EL (cell line): ENCODE measurements at regions not wholly inside any gene's neighbourhood (a gene's known extent, or its start where the extent isn't known, plus 50 kb on each side); places are given as distances from the start of the nearest gene placed in this dataset.

ENCODE experiments used
- DNase-seq: peaks from one replicate; pipeline ENCODE4 v3.0.0-alpha.2; 2016

- no peak for DNase-seq
Measured at GRCh38 chr5:15082096-15082495, 210.5 kb upstream of the ANKH start.

GRCh38 chr5:15080219-15080618 lies 208.6 kb upstream of the ANKH start:
- DNase-seq, result no peak

- no peak for DNase-seq
Measured at GRCh38 chr5:15079566-15079965, 208.0 kb upstream of the ANKH start.

GRCh38 chr5:15074651-15075050 lies 203.1 kb upstream of the ANKH start:
- peak; percentile 13 for DNase-seq

GRCh38 chr5:15073453-15073852 lies 201.9 kb upstream of the ANKH start:
- no peak for DNase-seq

GRCh38 chr5:15070907-15071306 lies 199.3 kb upstream of the ANKH start:
- no peak for DNase-seq

GRCh38 chr5:15069407-15069905 lies 197.9 kb upstream of the ANKH start:
- no peak for DNase-seq

GRCh38 chr5:15065091-15065490 lies 193.5 kb upstream of the ANKH start:
- DNase-seq, result no peak

GRCh38 chr5:15064396-15064795 lies 192.8 kb upstream of the ANKH start:
- no peak for DNase-seq

GRCh38 chr5:15056988-15057592 lies 185.5 kb upstream of the ANKH start:
- DNase-seq, result no peak

GRCh38 chr5:15044521-15044920 lies 172.9 kb upstream of the ANKH start:
- no peak for DNase-seq

- DNase-seq, result no peak
Measured at GRCh38 chr5:15037247-15037908, 165.8 kb upstream of the ANKH start.

GRCh38 chr5:15034379-15034778 lies 162.8 kb upstream of the ANKH start:
- DNase-seq, result no peak

- no peak for DNase-seq
Measured at GRCh38 chr5:15031180-15031579, 159.6 kb upstream of the ANKH start.

GRCh38 chr5:15027764-15028163 lies 156.2 kb upstream of the ANKH start:
- DNase-seq, result no peak

GRCh38 chr5:15026944-15027343 lies 155.4 kb upstream of the ANKH start:
- DNase-seq, result no peak

GRCh38 chr5:15026011-15026893 lies 154.7 kb upstream of the ANKH start:
- DNase-seq, result peak; percentile 29

GRCh38 chr5:15023846-15024245 lies 152.3 kb upstream of the ANKH start:
- DNase-seq, result no peak

GRCh38 chr5:15023266-15023665 lies 151.7 kb upstream of the ANKH start:
- DNase-seq, result no peak

GRCh38 chr5:15021266-15022046 lies 149.9 kb upstream of the ANKH start:
- peak; percentile 81 for DNase-seq

GRCh38 chr5:15020736-15021135 lies 149.2 kb upstream of the ANKH start:
- DNase-seq, result peak; percentile 30

- DNase-seq, result peak; percentile 54
Measured at GRCh38 chr5:15014809-15015208, 143.2 kb upstream of the ANKH start.
